ENCODE measurements at regions not wholly inside any gene's neighbourhood (a gene's known extent, or its start where the extent isn't known, plus 50 kb on each side); places are given as distances from the start of the nearest gene placed in this dataset.

- DNase-seq (ENCODE audit: low read depth): no peak
Observed at GRCh38 chr2:153005071-153005730, 286.8 kb downstream of the ARL6IP6 start.

GRCh38 chr2:153004627-153005026 is 286.2 kb downstream of the ARL6IP6 start:
- DNase-seq (ENCODE audit: low read depth): no peak

GRCh38 chr2:152974146-152974545 is 255.7 kb downstream of the ARL6IP6 start:
- no peak for DNase-seq (ENCODE audit: low read depth)

- no peak for DNase-seq (ENCODE audit: low read depth)
Observed at GRCh38 chr2:152971685-152972084, 253.3 kb downstream of the ARL6IP6 start.

- no peak for DNase-seq (ENCODE audit: low read depth)
Observed at GRCh38 chr2:152962446-152962845, 244.0 kb downstream of the ARL6IP6 start.

GRCh38 chr2:152961351-152961750 is 242.9 kb downstream of the ARL6IP6 start:
- DNase-seq (ENCODE audit: low read depth): no peak

GRCh38 chr2:152950126-152950525 is 231.7 kb downstream of the ARL6IP6 start:
- no peak for DNase-seq (ENCODE audit: low read depth)

GRCh38 chr2:152944099-152944498 is 225.7 kb downstream of the ARL6IP6 start:
- no peak for DNase-seq (ENCODE audit: low read depth)

GRCh38 chr2:152942940-152943440 is 224.6 kb downstream of the ARL6IP6 start:
- no peak for DNase-seq (ENCODE audit: low read depth)

- no peak for DNase-seq (ENCODE audit: low read depth)
Observed at GRCh38 chr2:152930501-152930900, 212.1 kb downstream of the ARL6IP6 start.

GRCh38 chr2:152929628-152930027 is 211.2 kb downstream of the ARL6IP6 start:
- DNase-seq (ENCODE audit: low read depth): no peak

GRCh38 chr2:152925547-152926448 is 207.4 kb downstream of the ARL6IP6 start:
- DNase-seq (ENCODE audit: low read depth): no peak

- no peak for DNase-seq (ENCODE audit: low read depth)
Observed at GRCh38 chr2:152924722-152925121, 206.3 kb downstream of the ARL6IP6 start.

- DNase-seq (ENCODE audit: low read depth): no peak
Observed at GRCh38 chr2:152924219-152924618, 205.8 kb downstream of the ARL6IP6 start.

GRCh38 chr2:152920846-152921245 is 202.4 kb downstream of the ARL6IP6 start:
- DNase-seq (ENCODE audit: low read depth): no peak

- no peak for DNase-seq (ENCODE audit: low read depth)
Observed at GRCh38 chr2:152910970-152911369, 192.6 kb downstream of the ARL6IP6 start.

- no peak for DNase-seq (ENCODE audit: low read depth)
Observed at GRCh38 chr2:152907046-152907445, 188.6 kb downstream of the ARL6IP6 start.

- DNase-seq (ENCODE audit: low read depth): no peak
Observed at GRCh38 chr2:152894051-152894450, 175.6 kb downstream of the ARL6IP6 start.

- DNase-seq (ENCODE audit: low read depth): no peak
Observed at GRCh38 chr2:152890736-152891135, 172.3 kb downstream of the ARL6IP6 start.

- DNase-seq (ENCODE audit: low read depth): no peak
Observed at GRCh38 chr2:152883951-152884487, 165.6 kb downstream of the ARL6IP6 start.

GRCh38 chr2:152881527-152881926 is 163.1 kb downstream of the ARL6IP6 start:
- DNase-seq (ENCODE audit: low read depth): no peak

- DNase-seq (ENCODE audit: low read depth): no peak
Observed at GRCh38 chr2:152879275-152879674, 160.9 kb downstream of the ARL6IP6 start.

Measured in forelimb muscle (tissue), 1 donor.